Endodermal cell (in vitro differentiated cells): ENCODE measurements at regions not wholly inside any gene's neighbourhood (a gene's known extent, or its start where the extent isn't known, plus 50 kb on each side); places are given as distances from the start of the nearest gene placed in this dataset.

Experiments
- DNase-seq: peaks from one replicate; pipeline ENCODE4 v3.0.0-alpha.2; 2017
- H3K27ac ChIP-seq: 2 replicates; pipeline ENCODE4 v1.5.1; 2013; ENCODE audit warnings: mild to moderate bottlenecking, low read depth, low read length, moderate library complexity
- H3K27me3 ChIP-seq: 2 replicates; pipeline ENCODE4 v1.6.1; 2013; ENCODE audit warnings: mild to moderate bottlenecking, low read length, moderate library complexity; ENCODE audit not compliant: insufficient read depth, control insufficient read depth, poor library complexity, severe bottlenecking
- H3K36me3 ChIP-seq: 2 replicates; pipeline ENCODE4 v1.7.0; 2013; ENCODE audit warnings: mild to moderate bottlenecking, low read length, moderate library complexity; ENCODE audit not compliant: control insufficient read depth, insufficient read depth
- H3K4me1 ChIP-seq: one replicate; pipeline ENCODE4 v1.7.0; 2013; ENCODE audit warnings: low read length; ENCODE audit not compliant: control insufficient read depth, insufficient read depth
- H3K4me3 ChIP-seq: 2 replicates; pipeline ENCODE4 v1.5.1; 2013; ENCODE audit warnings: mild to moderate bottlenecking, low read length, moderate library complexity
- H3K9ac ChIP-seq: 2 replicates; pipeline ENCODE4 v1.6.1; 2013; ENCODE audit warnings: mild to moderate bottlenecking, low read length, moderate library complexity; ENCODE audit not compliant: poor library complexity, severe bottlenecking; ENCODE audit errors: extremely low read depth
- H3K9me3 ChIP-seq: 2 replicates; pipeline ENCODE4 v1.6.1; 2013; ENCODE audit warnings: mild to moderate bottlenecking, low read length, moderate library complexity; ENCODE audit not compliant: control insufficient read depth
- H3K27ac Mint-ChIP-seq: 2 replicates; pipeline ENCODE4 v1.8.0; 2020; ENCODE audit warnings: mixed read lengths
- H3K27me3 Mint-ChIP-seq: 2 replicates; pipeline ENCODE4 v1.8.0; 2021; ENCODE audit warnings: mild to moderate bottlenecking, mixed read lengths; ENCODE audit not compliant: insufficient read depth
- H3K36me3 Mint-ChIP-seq: 2 replicates; pipeline ENCODE4 v1.8.0; 2020; ENCODE audit warnings: low read depth, mixed read lengths
- H3K4me1 Mint-ChIP-seq: 2 replicates; pipeline ENCODE4 v1.8.0; 2020; ENCODE audit warnings: mixed read lengths
- H3K4me3 Mint-ChIP-seq: 2 replicates; pipeline ENCODE4 v1.8.0; 2020; ENCODE audit warnings: mild to moderate bottlenecking, moderate library complexity, mixed read lengths
- H3K9me3 Mint-ChIP-seq: 2 replicates; pipeline ENCODE4 v1.8.0; 2020; ENCODE audit warnings: mild to moderate bottlenecking, mixed read lengths
- CTCF ChIP-seq: fragments of 200-600 bp; sonication (generic); conservative IDR thresholded peaks from 2 replicates; pipeline ENCODE4 v1.5.0; 2021; ENCODE audit warnings: antibody characterized with exemption, mild to moderate bottlenecking
- WGBS, 2 experiments: methylation state at CpG; one replicate each; pipeline versions ENCODE4 v1.1.5 to v1.1.7; 2013; ENCODE audit warnings: missing lambda C conversion rate in 2 of 2, mixed read lengths in 1 of 2; ENCODE audit not compliant: insufficient coverage in 1 of 2, insufficient read length in 1 of 2; 5-methylcytosine and 5-hydroxymethylcytosine counted together

GRCh38 chr1:217063172-217063908 is 340.1 kb upstream of the ESRRG start:
- WGBS, 2 experiments, result 30 to 46% methylated on average over 2 to 6 of the region's 6 CpGs
- Mint-ChIP-seq H3K4me1 (peaks cover 16% of the 10 kb centered on the region), H3K27ac (no peak overlapping the region), H3K36me3 (no peaks in the 10 kb centered on the region), H3K27me3 (peaks cover 75% of the 10 kb centered on the region), H3K4me3 (no peak overlapping the region), H3K9me3 (no peaks in the 10 kb centered on the region)
- H3K4me1 ChIP-seq, result peaks cover 12% of the 10 kb centered on the region
- no peak overlapping the region for H3K27ac ChIP-seq
- H3K4me3 ChIP-seq, result no peak overlapping the region
- H3K9me3 ChIP-seq, result no peaks in the 10 kb centered on the region
- H3K36me3 ChIP-seq, result no peaks in the 10 kb centered on the region
- no peak for TF ChIP-seq CTCF
- no peak overlapping the region for H3K9ac ChIP-seq
- peak; percentile 64 for DNase-seq
- peaks cover 61% of the 10 kb centered on the region for H3K27me3 ChIP-seq

- Histone ChIP-seq H3K27me3 (peaks cover 61% of the 10 kb centered on the region), H3K4me1 (peaks cover 12% of the 10 kb centered on the region), H3K9ac (no peak overlapping the region), H3K4me3 (no peak overlapping the region), H3K36me3 (no peaks in the 10 kb centered on the region), H3K9me3 (no peaks in the 10 kb centered on the region), H3K27ac (no peak overlapping the region)
- no peak for DNase-seq
- H3K9me3 Mint-ChIP-seq, result no peaks in the 10 kb centered on the region
- TF ChIP-seq CTCF, result no peak
- WGBS, 2 experiments, result 83 to 92% methylated on average over 2 to 3 of the region's 3 CpGs
- H3K27me3 Mint-ChIP-seq, result peaks cover 72% of the 10 kb centered on the region
- H3K4me1 Mint-ChIP-seq, result peaks cover 16% of the 10 kb centered on the region
- H3K27ac Mint-ChIP-seq, result no peak overlapping the region
- H3K4me3 Mint-ChIP-seq, result no peak overlapping the region
- no peaks in the 10 kb centered on the region for H3K36me3 Mint-ChIP-seq
Measured at GRCh38 chr1:217062586-217062985, 339.4 kb upstream of the ESRRG start.

- no peaks in the 10 kb centered on the region for H3K36me3 Mint-ChIP-seq
- Histone ChIP-seq H3K9me3 (no peaks in the 10 kb centered on the region), H3K4me1 (peaks cover 12% of the 10 kb centered on the region), H3K4me3 (no peak overlapping the region), H3K27ac (no peak overlapping the region), H3K36me3 (no peaks in the 10 kb centered on the region), H3K9ac (no peak overlapping the region), H3K27me3 (peaks cover 49% of the 10 kb centered on the region)
- WGBS, 2 experiments, result 58 to 88% methylated on average over 1 of the region's 1 CpG
- H3K4me1 Mint-ChIP-seq, result peaks cover 16% of the 10 kb centered on the region
- H3K27me3 Mint-ChIP-seq, result peaks cover 67% of the 10 kb centered on the region
- TF ChIP-seq CTCF, result peak; percentile 65
- no peaks in the 10 kb centered on the region for H3K9me3 Mint-ChIP-seq
- no peak overlapping the region for H3K4me3 Mint-ChIP-seq
- H3K27ac Mint-ChIP-seq, result no peak overlapping the region
- DNase-seq, result no peak
Measured at GRCh38 chr1:217059401-217059800, 336.2 kb upstream of the ESRRG start.
